GM10248 (cell line): ENCODE measurements at regions not wholly inside any gene's neighbourhood (a gene's known extent, or its start where the extent isn't known, plus 50 kb on each side); places are given as distances from the start of the nearest gene placed in this dataset.

Experiments used
- CTCF ChIA-PET: fragments of 300-600 bp; sonication (Branson Sonifier 250); formaldehyde crosslinking; extraction: SDS; loops from one replicate; lab custom pipeline; 2021; ENCODE audit warnings: antibody characterized with exemption; lab: Yijun Ruan, JAX
- POLR2A ChIA-PET: fragments of 350-650 bp; sonication (Branson Sonifier 250); formaldehyde crosslinking; extraction: SDS; loops from one replicate; lab custom pipeline; 2020; ENCODE audit warnings: antibody characterized with exemption; lab: Yijun Ruan, JAX
- DNase-seq: peaks from one replicate; pipeline ENCODE4 v3.0.0; 2012; ENCODE audit errors: extremely low spot score
- CTCF ChIP-seq: IDR thresholded peaks from 2 replicates; pipeline ENCODE4 v1.5.1; 2012; ENCODE audit warnings: mild to moderate bottlenecking, low read depth; ENCODE audit errors: extremely low read depth, missing control alignments, control extremely low read depth

- no peak for DNase-seq
- no peak for TF ChIP-seq CTCF
- ChIA-PET CTCF (no interaction called here), POLR2A (no interaction called here)
These were observed 253.2 kb upstream of the RRP15 start for GRCh38 chr1:218031901-218032300.

- ChIA-PET POLR2A (no interaction called here), CTCF (interaction anchor here (1.3 to 2.4 kb wide), 3 partner anchors 12 to 352 kb away, joined by 3 to 5 read pairs (median 3); no protein-coding TSS in a partner anchor)
- DNase-seq: no peak
- TF ChIP-seq CTCF: no peak
These were observed 250.6 kb upstream of the RRP15 start for GRCh38 chr1:218034468-218034867.

- DNase-seq: no peak
- no peak for TF ChIP-seq CTCF
- POLR2A ChIA-PET: no interaction called here
- CTCF ChIA-PET: no interaction called here
These were observed 236.2 kb upstream of the RRP15 start for GRCh38 chr1:218048828-218049420.

GRCh38 chr1:218049641-218050040 lies 235.5 kb upstream of the RRP15 start:
- ChIA-PET POLR2A (no interaction called here), CTCF (interaction anchor here (2.1 kb wide), 1 partner anchor 25 kb away, joined by 4 read pairs; no protein-coding TSS in a partner anchor)
- no peak for DNase-seq
- no peak for TF ChIP-seq CTCF

GRCh38 chr1:218058730-218059129 lies 226.4 kb upstream of the RRP15 start:
- no peak for TF ChIP-seq CTCF
- ChIA-PET CTCF (no interaction called here), POLR2A (no interaction called here)
- no peak for DNase-seq

GRCh38 chr1:218064426-218064825 lies 220.7 kb upstream of the RRP15 start:
- ChIA-PET POLR2A (no interaction called here), CTCF (no interaction called here)
- TF ChIP-seq CTCF: no peak
- no peak for DNase-seq
